Thymus (tissue), 11 donors: ENCODE measurements at regions not wholly inside any gene's neighbourhood (a gene's known extent, or its start where the extent isn't known, plus 50 kb on each side); places are given as distances from the start of the nearest gene placed in this dataset.
"Not testable (repeated sequence)": the region's sequence is repeated elsewhere in the genome, so short reads cannot be mapped to it uniquely, and the experiment has no call there.

Source experiments
- DNase-seq, 9 donors: peaks; one replicate each; pipeline ENCODE4 v3.0.0-alpha.2; 2013; ENCODE audit warnings: low spot score in 9 of 9, low read depth in 6 of 9, missing footprints in 1 of 9
- H3K27ac ChIP-seq, 2 donors: one replicate each; pipeline ENCODE4 v1.5.1; 2013; ENCODE audit warnings: control low read depth in 1 of 2, low read depth in 1 of 2, low read length in 1 of 2, mild to moderate bottlenecking in 1 of 2, moderate library complexity in 1 of 2
- H3K27me3 ChIP-seq, 2 donors: one replicate each; pipeline ENCODE4 v1.5.1; 2013; ENCODE audit warnings: low read length in 1 of 2; ENCODE audit not compliant: control insufficient read depth in 2 of 2, insufficient read depth in 1 of 2
- H3K36me3 ChIP-seq, 2 donors: one replicate each; pipeline ENCODE4 v1.5.1; 2013; ENCODE audit warnings: low read length in 1 of 2, mild to moderate bottlenecking in 1 of 2, moderate library complexity in 1 of 2; ENCODE audit not compliant: control insufficient read depth in 2 of 2, insufficient read depth in 2 of 2
- H3K4me1 ChIP-seq, 2 donors: one replicate each; pipeline ENCODE4 v1.5.1; 2013; ENCODE audit warnings: low read length in 2 of 2; ENCODE audit not compliant: control insufficient read depth in 2 of 2, insufficient read depth in 2 of 2
- H3K4me3 ChIP-seq, 2 donors: one replicate each; pipeline ENCODE4 v1.5.1; 2013; ENCODE audit warnings: low read length in 2 of 2, control low read depth in 1 of 2, mild to moderate bottlenecking in 1 of 2
- H3K9me3 ChIP-seq, 2 donors: one replicate each; pipeline ENCODE4 v1.5.1; 2013; ENCODE audit warnings: low read length in 1 of 2, mild to moderate bottlenecking in 1 of 2; ENCODE audit not compliant: control insufficient read depth in 2 of 2, insufficient read depth in 1 of 2
- WGBS: extraction: QIAGEN DNeasy Blood & Tissue Kit; methylation state at CpG from one replicate; pipeline ENCODE4 v1.1.7; 2013; 5-methylcytosine and 5-hydroxymethylcytosine counted together
- donor health status: healthy.

DNA sequence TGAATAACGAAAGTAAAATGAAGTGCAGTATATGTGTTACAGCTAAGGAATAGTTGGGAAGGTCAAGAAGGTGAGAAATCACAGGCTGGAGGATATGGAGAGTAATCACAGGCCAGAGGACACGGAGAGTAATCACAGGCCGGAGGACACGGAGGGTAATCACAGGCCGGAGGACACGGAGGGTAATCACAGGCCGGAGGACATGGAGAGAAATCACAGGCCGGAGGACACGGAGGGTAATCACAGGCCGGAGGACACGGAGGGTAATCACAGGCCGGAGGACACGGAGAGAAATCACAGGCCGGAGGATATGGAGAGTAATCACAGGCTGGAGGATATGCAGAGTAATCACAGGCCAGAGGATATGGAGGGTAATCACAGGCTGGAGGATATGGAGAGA, 121.8 kb downstream of the BRMS1L start:
- WGBS: 92% methylated on average over 14 of the region's 14 CpGs
- H3K27ac ChIP-seq, H3K27me3 ChIP-seq, H3K4me3 ChIP-seq, H3K4me1 ChIP-seq, H3K9me3 ChIP-seq, DNase-seq, H3K36me3 ChIP-seq: not testable (repeated sequence)

- Histone ChIP-seq H3K4me3 (no peak overlapping the region), H3K27ac (no peak overlapping the region), H3K4me1 (no peaks in the 10 kb centered on the region), H3K36me3 (no peaks in the 10 kb centered on the region), H3K27me3 (no peaks in the 10 kb centered on the region), H3K9me3 (no peaks in the 10 kb centered on the region)
- WGBS: 91% methylated on average over 5 of the region's 5 CpGs
- DNase-seq: peak in 2 of 9 donors; percentile 21 to 27
Measured at GRCh38 chr14:35944847-35945246, 118.7 kb downstream of the BRMS1L start.

DNA sequence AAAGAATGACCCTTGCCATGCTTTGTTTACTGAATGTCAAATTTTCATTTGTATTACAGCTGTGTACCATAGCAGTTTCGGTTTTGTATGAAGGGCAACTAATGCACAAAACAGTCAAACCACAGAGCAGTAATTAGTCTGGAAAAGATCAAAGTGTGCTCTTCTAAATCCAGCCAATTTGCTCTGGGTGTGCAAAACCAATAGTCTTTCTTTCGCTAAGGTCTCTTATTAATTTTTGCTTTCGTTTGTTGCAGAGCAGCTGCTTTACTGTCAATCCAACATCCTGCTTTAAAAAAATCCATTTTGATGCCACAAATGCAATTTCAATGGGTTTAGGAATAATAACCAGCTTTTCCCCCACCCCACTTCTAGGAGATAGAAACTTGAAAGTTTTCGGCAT, 114.2 kb downstream of the BRMS1L start:
- peaks cover 0 to 3% of the 10 kb centered on the region in 2 donors for H3K4me1 ChIP-seq
- H3K9me3 ChIP-seq: no peaks in the 10 kb centered on the region
- no peak overlapping the region for H3K27ac ChIP-seq
- H3K36me3 ChIP-seq: no peaks in the 10 kb centered on the region
- H3K4me3 ChIP-seq: no peak overlapping the region
- 25% methylated on average over 4 of the region's 4 CpGs for WGBS
- no peaks in the 10 kb centered on the region for H3K27me3 ChIP-seq
- DNase-seq: peak in 1 of 9 donors; percentile 27

DNA sequence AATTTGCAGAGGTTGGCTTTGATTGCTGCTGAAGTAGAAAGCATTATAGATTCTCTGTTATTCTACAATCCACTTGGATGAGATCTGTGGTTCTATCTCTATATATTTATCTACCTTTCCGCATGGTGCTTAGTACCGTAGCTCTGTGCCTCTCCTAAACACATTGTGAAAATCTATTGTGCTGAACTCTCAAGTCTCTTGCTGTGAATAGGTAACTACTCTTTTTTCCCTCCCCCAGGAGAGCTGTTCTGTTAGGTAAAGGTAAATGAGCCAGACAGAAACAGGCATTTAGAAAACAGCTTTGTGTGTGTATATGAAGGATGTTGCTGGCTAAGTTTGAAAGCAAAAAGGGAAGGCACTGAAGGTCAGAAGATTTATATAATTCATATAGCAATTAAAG, 112.6 kb downstream of the BRMS1L start:
- Histone ChIP-seq H3K4me1 (peaks cover 0 to 3% of the 10 kb centered on the region in 2 donors), H3K4me3 (no peak overlapping the region), H3K27me3 (no peaks in the 10 kb centered on the region), H3K36me3 (no peaks in the 10 kb centered on the region), H3K27ac (no peak overlapping the region), H3K9me3 (no peaks in the 10 kb centered on the region)
- WGBS: 92% methylated on average over 2 of the region's 2 CpGs
- DNase-seq: no peak

DNA sequence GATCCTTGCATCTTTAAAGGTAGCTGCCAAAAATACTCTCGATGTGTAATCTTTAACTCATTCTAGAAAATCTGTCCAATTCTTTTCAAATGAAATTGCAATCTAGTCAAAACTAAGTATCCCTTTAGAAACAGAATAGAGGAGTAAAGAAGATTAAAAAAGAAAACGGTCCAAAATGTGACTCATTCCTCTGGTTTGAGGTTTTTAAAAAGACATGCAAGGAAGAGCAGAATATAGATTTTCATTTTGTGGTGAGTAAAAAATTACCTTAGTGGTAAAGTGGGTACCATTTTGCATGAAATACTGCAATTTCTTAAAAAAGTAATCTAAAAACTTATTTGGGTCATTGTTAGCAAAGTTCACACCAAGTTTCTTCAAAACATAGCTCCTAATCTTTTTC, 108.4 kb downstream of the BRMS1L start:
- WGBS: 47% methylated on average over 2 of the region's 2 CpGs
- DNase-seq: peak in 1 of 9 donors; percentile 10
- Histone ChIP-seq H3K4me3 (no peak overlapping the region), H3K9me3 (peaks cover 0 to 2% of the 10 kb centered on the region in 2 donors), H3K36me3 (no peaks in the 10 kb centered on the region), H3K27ac (no peak overlapping the region), H3K27me3 (no peaks in the 10 kb centered on the region), H3K4me1 (peaks cover 16 to 17% of the 10 kb centered on the region in 2 donors)

- 23% methylated on average over 13 of the region's 13 CpGs for WGBS
- H3K27ac ChIP-seq: peak overlapping the region; percentile 80 to 85
- H3K4me1 ChIP-seq: peaks cover 16 to 17% of the 10 kb centered on the region in 2 donors
- H3K36me3 ChIP-seq: no peaks in the 10 kb centered on the region
- H3K27me3 ChIP-seq: no peaks in the 10 kb centered on the region
- DNase-seq: peak; percentile 62 to 93 (median 78)
- peak overlapping the region; percentile 27 to 46 for H3K4me3 ChIP-seq
- H3K9me3 ChIP-seq: peaks cover 0 to 2% of the 10 kb centered on the region in 2 donors
Measured at GRCh38 chr14:35932659-35933159, 106.6 kb downstream of the BRMS1L start.

DNA sequence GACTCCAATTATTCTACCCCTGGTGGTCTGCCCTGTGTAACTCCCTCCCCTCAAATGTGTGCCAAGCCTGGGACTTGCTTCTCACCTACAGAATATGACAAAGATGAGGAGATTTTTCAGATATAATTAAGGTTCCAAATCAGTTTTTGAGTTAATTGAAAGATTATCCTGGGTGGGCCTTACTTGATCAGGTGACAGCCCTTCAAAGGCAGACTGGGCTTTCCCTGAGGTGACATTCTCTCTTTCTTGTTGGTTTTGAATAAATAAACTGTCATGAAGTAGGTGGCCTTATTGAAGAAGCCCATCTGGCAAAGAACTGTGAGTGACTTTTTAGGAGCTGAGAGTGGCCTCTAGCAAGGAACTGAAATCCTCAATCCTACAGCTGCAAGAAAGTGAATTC, 106.0 kb downstream of the BRMS1L start:
- peak in 2 of 9 donors; percentile 2 to 5 for DNase-seq
- H3K9me3 ChIP-seq: peaks cover 0 to 2% of the 10 kb centered on the region in 2 donors
- H3K27ac ChIP-seq: peak overlapping the region; percentile 85 to 86
- H3K27me3 ChIP-seq: no peaks in the 10 kb centered on the region
- no peak overlapping the region for H3K4me3 ChIP-seq
- H3K36me3 ChIP-seq: no peaks in the 10 kb centered on the region
- H3K4me1 ChIP-seq: peaks cover 16 to 17% of the 10 kb centered on the region in 2 donors

- DNase-seq: no peak
- peaks cover 0 to 2% of the 10 kb centered on the region in 2 donors for H3K9me3 ChIP-seq
- no peak overlapping the region for H3K27ac ChIP-seq
- H3K4me3 ChIP-seq: no peak overlapping the region
- H3K27me3 ChIP-seq: no peaks in the 10 kb centered on the region
- H3K4me1 ChIP-seq: peaks cover 16 to 17% of the 10 kb centered on the region in 2 donors
- H3K36me3 ChIP-seq: no peaks in the 10 kb centered on the region
Measured at GRCh38 chr14:35931346-35931745, 105.2 kb downstream of the BRMS1L start.

GRCh38 chr14:35929186-35929585, 103.0 kb downstream of the BRMS1L start:
- 93% methylated on average over 4 of the region's 4 CpGs for WGBS
- Histone ChIP-seq H3K4me1 (peaks cover 13 to 17% of the 10 kb centered on the region in 2 donors), H3K4me3 (no peak overlapping the region), H3K9me3 (peaks cover 0 to 2% of the 10 kb centered on the region in 2 donors), H3K36me3 (no peaks in the 10 kb centered on the region), H3K27ac (no peak overlapping the region), H3K27me3 (no peaks in the 10 kb centered on the region)
- no peak for DNase-seq

DNA sequence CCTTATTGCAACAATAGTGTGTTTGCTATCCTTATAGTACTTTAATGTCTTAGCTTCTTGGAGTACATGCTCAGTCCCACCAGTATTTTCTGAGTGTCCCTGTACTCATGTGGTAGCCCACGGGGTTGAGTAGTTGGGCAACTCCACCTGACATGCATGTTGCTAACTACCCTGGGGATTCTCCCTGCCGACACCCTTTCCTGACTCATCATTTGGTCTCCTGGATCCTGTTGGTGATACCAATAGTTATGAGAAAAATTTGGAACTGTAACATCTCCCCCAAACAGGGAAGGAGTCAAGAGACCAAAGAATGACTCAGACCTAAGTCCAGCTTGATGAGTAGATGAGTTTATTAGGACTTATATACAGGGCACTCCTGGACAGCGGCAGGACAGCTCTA, 101.6 kb downstream of the BRMS1L start:
- Histone ChIP-seq H3K4me1 (peaks cover 10 to 13% of the 10 kb centered on the region in 2 donors), H3K27ac (no peak overlapping the region), H3K4me3 (no peak overlapping the region), H3K27me3 (no peaks in the 10 kb centered on the region), H3K9me3 (no peaks in the 10 kb centered on the region), H3K36me3 (no peaks in the 10 kb centered on the region)
- no peak for DNase-seq
- 89% methylated on average over 3 of the region's 3 CpGs for WGBS
